ENCODE measurements at regions not wholly inside any gene's neighbourhood (a gene's known extent, or its start where the extent isn't known, plus 50 kb on each side); places are given as distances from the start of the nearest gene placed in this dataset.
A peak's percentile ranks its signal among the peaks of the same experiment; 100 is the strongest.

DNA sequence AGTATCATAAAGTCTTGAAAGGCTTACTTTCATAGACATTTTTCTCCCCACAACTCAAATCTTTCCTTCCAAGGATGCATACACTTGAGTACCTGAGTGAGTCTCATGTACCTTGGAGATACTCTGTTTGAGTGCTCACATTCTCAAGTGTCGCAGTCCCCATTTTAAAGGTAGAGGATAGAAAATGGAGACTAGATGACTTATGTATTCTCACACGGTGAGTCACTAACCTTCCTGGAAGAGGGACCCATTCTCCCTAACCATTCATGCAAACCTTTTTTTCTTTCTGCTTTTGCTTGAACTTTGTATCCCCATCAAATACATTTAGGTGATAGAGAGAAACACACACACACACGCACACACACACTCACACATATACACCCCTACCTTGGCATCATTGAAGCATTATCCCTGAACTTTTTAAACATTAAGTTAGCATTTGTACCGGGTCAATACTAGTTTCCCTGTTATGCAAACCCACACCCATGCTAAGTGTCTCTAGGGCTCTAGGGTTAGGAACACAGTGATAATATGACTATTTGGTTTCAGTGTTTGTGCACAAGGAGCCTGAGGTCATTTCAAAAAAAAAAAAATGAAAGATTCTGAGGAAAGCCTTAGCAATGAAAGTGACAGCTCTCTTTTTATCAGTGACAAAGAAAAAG lies 236.2 kb downstream of the IKZF2 start:
- H3K27me3 Mint-ChIP-seq (ENCODE audit: insufficient read depth, low read depth): no peaks in the 10 kb centered on the region
- H3K27ac Mint-ChIP-seq: no peak overlapping the region
- H3K27ac ChIP-seq: no peak overlapping the region
- H3K9me3 ChIP-seq (ENCODE audit: low read depth): no peaks in the 10 kb centered on the region
- H3K4me1 Mint-ChIP-seq: peaks cover 11% of the 10 kb centered on the region
- no peaks in the 10 kb centered on the region for H3K36me3 ChIP-seq
- no peak overlapping the region for H3K4me3 ChIP-seq
- H3K9me3 Mint-ChIP-seq: no peaks in the 10 kb centered on the region
- H3K9ac ChIP-seq: no peak overlapping the region
- no peaks in the 10 kb centered on the region for H4K20me1 ChIP-seq (ENCODE audit: low read depth)
- peaks cover 45% of the 10 kb centered on the region for H3K4me1 ChIP-seq
- H2AFZ ChIP-seq (replicated peaks): no peak overlapping the region
- no peak for DNase-seq (ENCODE audit: low spot score)
- H3K36me3 Mint-ChIP-seq: no peaks in the 10 kb centered on the region
- no peak overlapping the region for H3K4me2 ChIP-seq
- H3K27me3 ChIP-seq: no peaks in the 10 kb centered on the region
- H3K4me3 Mint-ChIP-seq: no peak overlapping the region
- no peak for TF ChIP-seq EZH2phosphoT487 (IDR thresholded peaks at IDR 0.05)
- TF ChIP-seq, protein P1, sequence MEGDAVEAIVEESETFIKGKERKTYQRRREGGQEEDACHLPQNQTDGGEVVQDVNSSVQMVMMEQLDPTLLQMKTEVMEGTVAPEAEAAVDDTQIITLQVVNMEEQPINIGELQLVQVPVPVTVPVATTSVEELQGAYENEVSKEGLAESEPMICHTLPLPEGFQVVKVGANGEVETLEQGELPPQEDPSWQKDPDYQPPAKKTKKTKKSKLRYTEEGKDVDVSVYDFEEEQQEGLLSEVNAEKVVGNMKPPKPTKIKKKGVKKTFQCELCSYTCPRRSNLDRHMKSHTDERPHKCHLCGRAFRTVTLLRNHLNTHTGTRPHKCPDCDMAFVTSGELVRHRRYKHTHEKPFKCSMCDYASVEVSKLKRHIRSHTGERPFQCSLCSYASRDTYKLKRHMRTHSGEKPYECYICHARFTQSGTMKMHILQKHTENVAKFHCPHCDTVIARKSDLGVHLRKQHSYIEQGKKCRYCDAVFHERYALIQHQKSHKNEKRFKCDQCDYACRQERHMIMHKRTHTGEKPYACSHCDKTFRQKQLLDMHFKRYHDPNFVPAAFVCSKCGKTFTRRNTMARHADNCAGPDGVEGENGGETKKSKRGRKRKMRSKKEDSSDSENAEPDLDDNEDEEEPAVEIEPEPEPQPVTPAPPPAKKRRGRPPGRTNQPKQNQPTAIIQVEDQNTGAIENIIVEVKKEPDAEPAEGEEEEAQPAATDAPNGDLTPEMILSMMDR (IDR thresholded peaks at IDR 0.05): no peak
- TF ChIP-seq EZH2 (IDR thresholded peaks at IDR 0.05): no peak
- no peaks in the 10 kb centered on the region for H3K79me2 ChIP-seq (ENCODE audit: low read depth)
- H3F3A ChIP-seq (ENCODE audit: low read depth): no peaks in the 10 kb centered on the region

DNA sequence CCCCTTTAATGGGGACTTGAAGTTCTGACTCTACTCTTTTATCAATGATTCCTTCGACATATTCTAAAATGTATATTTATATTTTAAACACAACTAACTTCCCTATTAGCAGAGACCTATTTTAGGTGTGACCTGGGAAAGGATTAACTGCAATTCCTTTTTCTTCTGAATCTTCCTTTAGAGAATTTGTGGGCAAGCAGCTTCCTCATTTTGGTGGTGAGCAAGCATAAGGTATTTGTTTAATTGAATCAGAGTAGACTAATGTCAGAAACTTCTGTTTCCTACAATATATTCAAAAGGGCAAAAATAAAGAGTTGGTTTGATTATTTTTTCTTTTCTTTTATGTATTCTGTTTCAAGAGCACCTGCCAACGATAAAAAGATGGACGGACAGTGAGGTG lies 237.0 kb downstream of the IKZF2 start:
- Histone ChIP-seq H3K27me3 (no peaks in the 10 kb centered on the region), H3F3A (ENCODE audit: low read depth) (no peaks in the 10 kb centered on the region), H2AFZ (replicated peaks) (no peak overlapping the region), H3K9ac (no peak overlapping the region), H3K27ac (no peak overlapping the region), H3K79me2 (ENCODE audit: low read depth) (no peaks in the 10 kb centered on the region), H3K4me2 (no peak overlapping the region), H3K36me3 (no peaks in the 10 kb centered on the region), H3K9me3 (ENCODE audit: low read depth) (no peaks in the 10 kb centered on the region), H4K20me1 (ENCODE audit: low read depth) (no peaks in the 10 kb centered on the region), H3K4me1 (peaks cover 38% of the 10 kb centered on the region), H3K4me3 (no peak overlapping the region)
- no peak for DNase-seq (ENCODE audit: low spot score)
- H3K27me3 Mint-ChIP-seq (ENCODE audit: insufficient read depth, low read depth): no peaks in the 10 kb centered on the region
- H3K36me3 Mint-ChIP-seq: no peaks in the 10 kb centered on the region
- H3K9me3 Mint-ChIP-seq: no peaks in the 10 kb centered on the region
- H3K4me1 Mint-ChIP-seq: peaks cover 11% of the 10 kb centered on the region
- no peak overlapping the region for H3K4me3 Mint-ChIP-seq
- TF ChIP-seq EZH2phosphoT487 (IDR thresholded peaks at IDR 0.05): no peak
- TF ChIP-seq, protein P1 (IDR thresholded peaks at IDR 0.05): no peak
- no peak for TF ChIP-seq EZH2 (IDR thresholded peaks at IDR 0.05)
- H3K27ac Mint-ChIP-seq: no peak overlapping the region

DNA sequence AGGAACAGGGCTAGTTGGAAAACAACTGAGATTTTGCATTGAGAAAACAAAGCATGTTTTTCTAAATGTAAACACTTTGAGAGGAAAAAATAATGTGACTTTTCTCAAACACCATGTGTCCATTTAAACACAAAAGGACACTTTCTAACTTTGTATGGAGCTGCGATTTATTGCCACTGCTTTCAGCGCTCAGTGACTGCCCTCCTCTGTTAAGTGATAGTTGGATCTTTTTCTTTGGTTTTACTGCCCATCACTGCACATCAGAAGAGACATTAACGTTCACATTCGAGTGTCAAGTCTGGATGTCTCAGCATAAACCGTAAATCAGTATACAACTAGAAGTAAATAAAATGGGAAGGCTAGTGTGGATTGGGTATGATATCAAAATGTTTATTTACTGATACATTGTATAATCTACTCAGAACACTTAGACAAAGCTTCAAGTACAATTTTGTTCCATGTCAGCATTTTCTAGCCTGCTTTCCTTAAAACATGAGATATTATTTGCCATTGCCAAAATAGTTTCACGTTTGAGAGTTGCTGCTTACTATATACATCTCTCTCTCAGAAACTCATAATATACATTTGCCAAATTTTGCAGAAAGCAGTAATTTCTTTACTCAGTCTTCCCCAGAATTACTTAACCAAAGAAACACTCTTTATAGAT lies 237.6 kb downstream of the IKZF2 start:
- Histone ChIP-seq H3K27ac (no peak overlapping the region), H3K4me3 (no peak overlapping the region), H2AFZ (replicated peaks) (peak overlapping the region; percentile 59), H3K36me3 (no peaks in the 10 kb centered on the region), H3K9me3 (ENCODE audit: low read depth) (no peaks in the 10 kb centered on the region), H3K27me3 (no peaks in the 10 kb centered on the region), H3K4me1 (peaks cover 31% of the 10 kb centered on the region), H3K9ac (no peak overlapping the region), H3K4me2 (no peak overlapping the region), H3F3A (ENCODE audit: low read depth) (no peaks in the 10 kb centered on the region), H3K79me2 (ENCODE audit: low read depth) (no peaks in the 10 kb centered on the region), H4K20me1 (ENCODE audit: low read depth) (no peaks in the 10 kb centered on the region)
- Mint-ChIP-seq H3K9me3 (no peaks in the 10 kb centered on the region), H3K36me3 (no peaks in the 10 kb centered on the region), H3K4me1 (peaks cover 11% of the 10 kb centered on the region), H3K4me3 (no peak overlapping the region), H3K27me3 (ENCODE audit: insufficient read depth, low read depth) (no peaks in the 10 kb centered on the region), H3K27ac (no peak overlapping the region)
- DNase-seq (ENCODE audit: low spot score): no peak
- TF ChIP-seq EZH2 (IDR thresholded peaks at IDR 0.05) (no peak), EZH2phosphoT487 (IDR thresholded peaks at IDR 0.05) (no peak)
- TF ChIP-seq, protein P1 (IDR thresholded peaks at IDR 0.05): no peak
